Muscle layer of colon (tissue), 2 donors: ENCODE measurements at regions not wholly inside any gene's neighbourhood (a gene's known extent, or its start where the extent isn't known, plus 50 kb on each side); places are given as distances from the start of the nearest gene placed in this dataset.

ENCODE experiments used
- H3K27ac ChIP-seq: one replicate; pipeline ENCODE4 v1.7.0; 2013; ENCODE audit warnings: low read depth, mild to moderate bottlenecking, low read length, moderate library complexity
- H3K27me3 ChIP-seq, 2 donors: one replicate each; pipeline ENCODE4 v1.7.0; 2013; ENCODE audit warnings: low read length in 2 of 2, mild to moderate bottlenecking in 2 of 2; ENCODE audit not compliant: insufficient read depth in 2 of 2, control insufficient read depth in 1 of 2
- H3K36me3 ChIP-seq: one replicate; pipeline ENCODE4 v1.7.0; 2013; ENCODE audit warnings: mild to moderate bottlenecking, low read length; ENCODE audit not compliant: insufficient read depth
- H3K4me1 ChIP-seq: one replicate; pipeline ENCODE4 v1.7.0; 2013; ENCODE audit warnings: mild to moderate bottlenecking, low read length; ENCODE audit not compliant: insufficient read depth
- H3K4me3 ChIP-seq, 2 donors: one replicate each; pipeline ENCODE4 v1.7.0; 2013; ENCODE audit warnings: low read length in 2 of 2, low read depth in 1 of 2, mild to moderate bottlenecking in 1 of 2, moderate library complexity in 1 of 2
- H3K9ac ChIP-seq: one replicate; pipeline ENCODE4 v1.7.0; 2013; ENCODE audit warnings: low read length
- H3K9me3 ChIP-seq: one replicate; pipeline ENCODE4 v1.7.0; 2013; ENCODE audit warnings: mild to moderate bottlenecking, low read length
- donor health status: abdominal sarcoma.
- donor health status: Adenocarcinoma of cecum.

- no peaks in the 10 kb centered on the region for H3K36me3 ChIP-seq
- H3K27me3 ChIP-seq: no peaks in the 10 kb centered on the region
- H3K4me1 ChIP-seq: no peaks in the 10 kb centered on the region
- H3K4me3 ChIP-seq: no peak overlapping the region
- H3K27ac ChIP-seq: no peak overlapping the region
- no peak overlapping the region for H3K9ac ChIP-seq
- H3K9me3 ChIP-seq: no peaks in the 10 kb centered on the region
Measured at GRCh38 chr9:119758241-119758640, 389.0 kb upstream of the BRINP1 start.

- H3K27ac ChIP-seq: no peak overlapping the region
- no peaks in the 10 kb centered on the region for H3K36me3 ChIP-seq
- H3K4me3 ChIP-seq: no peak overlapping the region
- no peaks in the 10 kb centered on the region for H3K4me1 ChIP-seq
- no peak overlapping the region for H3K9ac ChIP-seq
- no peaks in the 10 kb centered on the region for H3K9me3 ChIP-seq
- H3K27me3 ChIP-seq: no peaks in the 10 kb centered on the region
Measured at GRCh38 chr9:119739476-119739875, 370.2 kb upstream of the BRINP1 start.

- Histone ChIP-seq H3K9me3 (no peaks in the 10 kb centered on the region), H3K27ac (no peak overlapping the region), H3K4me3 (no peak overlapping the region), H3K4me1 (no peaks in the 10 kb centered on the region), H3K27me3 (no peaks in the 10 kb centered on the region), H3K36me3 (no peaks in the 10 kb centered on the region), H3K9ac (no peak overlapping the region)
Measured at GRCh38 chr9:119736491-119737454, 367.5 kb upstream of the BRINP1 start.

GRCh38 chr9:119727988-119728387, 358.8 kb upstream of the BRINP1 start:
- Histone ChIP-seq H3K27me3 (no peaks in the 10 kb centered on the region), H3K9ac (no peak overlapping the region), H3K36me3 (no peaks in the 10 kb centered on the region), H3K27ac (no peak overlapping the region), H3K9me3 (no peaks in the 10 kb centered on the region), H3K4me3 (no peak overlapping the region), H3K4me1 (no peaks in the 10 kb centered on the region)

- Histone ChIP-seq H3K27me3 (no peaks in the 10 kb centered on the region), H3K27ac (no peak overlapping the region), H3K4me3 (no peak overlapping the region), H3K36me3 (no peaks in the 10 kb centered on the region), H3K9me3 (no peaks in the 10 kb centered on the region), H3K4me1 (no peaks in the 10 kb centered on the region), H3K9ac (no peak overlapping the region)
Measured at GRCh38 chr9:119726035-119726434, 356.8 kb upstream of the BRINP1 start.

GRCh38 chr9:119722384-119722783, 353.1 kb upstream of the BRINP1 start:
- Histone ChIP-seq H3K27ac (no peak overlapping the region), H3K4me3 (no peak overlapping the region), H3K4me1 (no peaks in the 10 kb centered on the region), H3K9me3 (no peaks in the 10 kb centered on the region), H3K9ac (no peak overlapping the region), H3K27me3 (no peaks in the 10 kb centered on the region), H3K36me3 (no peaks in the 10 kb centered on the region)

- no peaks in the 10 kb centered on the region for H3K4me1 ChIP-seq
- H3K9me3 ChIP-seq: no peaks in the 10 kb centered on the region
- H3K4me3 ChIP-seq: no peak overlapping the region
- no peaks in the 10 kb centered on the region for H3K27me3 ChIP-seq
- H3K36me3 ChIP-seq: no peaks in the 10 kb centered on the region
- H3K27ac ChIP-seq: no peak overlapping the region
- H3K9ac ChIP-seq: no peak overlapping the region
Measured at GRCh38 chr9:119712325-119712724, 343.1 kb upstream of the BRINP1 start.

- H3K9me3 ChIP-seq: no peaks in the 10 kb centered on the region
- no peak overlapping the region for H3K27ac ChIP-seq
- no peak overlapping the region for H3K4me3 ChIP-seq
- no peaks in the 10 kb centered on the region for H3K36me3 ChIP-seq
- no peaks in the 10 kb centered on the region for H3K27me3 ChIP-seq
- no peak overlapping the region for H3K9ac ChIP-seq
- H3K4me1 ChIP-seq: no peaks in the 10 kb centered on the region
Measured at GRCh38 chr9:119709431-119709830, 340.2 kb upstream of the BRINP1 start.

GRCh38 chr9:119707228-119707845, 338.1 kb upstream of the BRINP1 start:
- no peaks in the 10 kb centered on the region for H3K36me3 ChIP-seq
- H3K4me3 ChIP-seq: no peak overlapping the region
- no peak overlapping the region for H3K9ac ChIP-seq
- no peak overlapping the region for H3K27ac ChIP-seq
- H3K9me3 ChIP-seq: no peaks in the 10 kb centered on the region
- H3K27me3 ChIP-seq: no peaks in the 10 kb centered on the region
- H3K4me1 ChIP-seq: no peaks in the 10 kb centered on the region

GRCh38 chr9:119701651-119702050, 332.4 kb upstream of the BRINP1 start:
- Histone ChIP-seq H3K27me3 (no peaks in the 10 kb centered on the region), H3K4me3 (no peak overlapping the region), H3K9ac (no peak overlapping the region), H3K27ac (no peak overlapping the region), H3K9me3 (no peaks in the 10 kb centered on the region), H3K36me3 (no peaks in the 10 kb centered on the region), H3K4me1 (no peaks in the 10 kb centered on the region)

- Histone ChIP-seq H3K36me3 (no peaks in the 10 kb centered on the region), H3K4me3 (no peak overlapping the region), H3K9ac (no peak overlapping the region), H3K27me3 (no peaks in the 10 kb centered on the region), H3K27ac (no peak overlapping the region), H3K9me3 (no peaks in the 10 kb centered on the region), H3K4me1 (no peaks in the 10 kb centered on the region)
Measured at GRCh38 chr9:119698535-119698934, 329.3 kb upstream of the BRINP1 start.
